GM12864 (cell line): ENCODE measurements at regions not wholly inside any gene's neighbourhood (a gene's known extent, or its start where the extent isn't known, plus 50 kb on each side); places are given as distances from the start of the nearest gene placed in this dataset.
"Not testable (repeated sequence)": the region's sequence is repeated elsewhere in the genome, so short reads cannot be mapped to it uniquely, and the experiment has no call there.

Experiments
- DNase-seq: peaks from one replicate; pipeline ENCODE4 v3.0.0-alpha.2; 2011; ENCODE audit warnings: low read depth
- H3K4me3 ChIP-seq: 2 replicates; pipeline ENCODE4 v1.5.1; 2011; ENCODE audit warnings: mild to moderate bottlenecking, low read depth, low read length, control low read depth
- TF ChIP-seq, protein P1 (sequence below): IDR thresholded peaks from 2 replicates; pipeline ENCODE4 v1.5.1; 2011; ENCODE audit warnings: low read depth, mild to moderate bottlenecking, moderate library complexity, low read length, control low read depth, inconsistent platforms; ENCODE audit errors: missing control alignments

DNA sequence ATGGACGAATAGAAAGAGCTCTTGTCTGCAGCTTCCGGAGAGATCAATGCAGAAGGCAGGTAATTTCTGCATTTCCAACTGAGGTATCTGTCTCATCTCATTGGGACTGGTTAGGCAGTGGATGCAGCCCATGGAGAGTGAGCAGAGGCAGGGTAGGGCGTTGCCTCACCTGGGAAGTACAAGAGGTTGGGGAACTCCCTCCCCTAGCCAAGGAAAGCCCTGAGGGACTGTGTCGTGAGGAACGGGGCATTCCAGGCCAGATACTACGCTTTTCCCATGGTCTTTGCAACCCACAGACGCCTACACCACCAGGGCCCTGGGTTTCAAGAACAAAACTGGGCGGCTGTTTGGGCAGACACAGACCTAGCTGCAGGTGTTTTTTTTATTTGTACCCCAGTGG is 186.3 kb downstream of the ETV1 start:
- H3K4me3 ChIP-seq: no peak overlapping the region
- DNase-seq: no peak
- TF ChIP-seq, protein P1, sequence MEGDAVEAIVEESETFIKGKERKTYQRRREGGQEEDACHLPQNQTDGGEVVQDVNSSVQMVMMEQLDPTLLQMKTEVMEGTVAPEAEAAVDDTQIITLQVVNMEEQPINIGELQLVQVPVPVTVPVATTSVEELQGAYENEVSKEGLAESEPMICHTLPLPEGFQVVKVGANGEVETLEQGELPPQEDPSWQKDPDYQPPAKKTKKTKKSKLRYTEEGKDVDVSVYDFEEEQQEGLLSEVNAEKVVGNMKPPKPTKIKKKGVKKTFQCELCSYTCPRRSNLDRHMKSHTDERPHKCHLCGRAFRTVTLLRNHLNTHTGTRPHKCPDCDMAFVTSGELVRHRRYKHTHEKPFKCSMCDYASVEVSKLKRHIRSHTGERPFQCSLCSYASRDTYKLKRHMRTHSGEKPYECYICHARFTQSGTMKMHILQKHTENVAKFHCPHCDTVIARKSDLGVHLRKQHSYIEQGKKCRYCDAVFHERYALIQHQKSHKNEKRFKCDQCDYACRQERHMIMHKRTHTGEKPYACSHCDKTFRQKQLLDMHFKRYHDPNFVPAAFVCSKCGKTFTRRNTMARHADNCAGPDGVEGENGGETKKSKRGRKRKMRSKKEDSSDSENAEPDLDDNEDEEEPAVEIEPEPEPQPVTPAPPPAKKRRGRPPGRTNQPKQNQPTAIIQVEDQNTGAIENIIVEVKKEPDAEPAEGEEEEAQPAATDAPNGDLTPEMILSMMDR: no peak

DNA sequence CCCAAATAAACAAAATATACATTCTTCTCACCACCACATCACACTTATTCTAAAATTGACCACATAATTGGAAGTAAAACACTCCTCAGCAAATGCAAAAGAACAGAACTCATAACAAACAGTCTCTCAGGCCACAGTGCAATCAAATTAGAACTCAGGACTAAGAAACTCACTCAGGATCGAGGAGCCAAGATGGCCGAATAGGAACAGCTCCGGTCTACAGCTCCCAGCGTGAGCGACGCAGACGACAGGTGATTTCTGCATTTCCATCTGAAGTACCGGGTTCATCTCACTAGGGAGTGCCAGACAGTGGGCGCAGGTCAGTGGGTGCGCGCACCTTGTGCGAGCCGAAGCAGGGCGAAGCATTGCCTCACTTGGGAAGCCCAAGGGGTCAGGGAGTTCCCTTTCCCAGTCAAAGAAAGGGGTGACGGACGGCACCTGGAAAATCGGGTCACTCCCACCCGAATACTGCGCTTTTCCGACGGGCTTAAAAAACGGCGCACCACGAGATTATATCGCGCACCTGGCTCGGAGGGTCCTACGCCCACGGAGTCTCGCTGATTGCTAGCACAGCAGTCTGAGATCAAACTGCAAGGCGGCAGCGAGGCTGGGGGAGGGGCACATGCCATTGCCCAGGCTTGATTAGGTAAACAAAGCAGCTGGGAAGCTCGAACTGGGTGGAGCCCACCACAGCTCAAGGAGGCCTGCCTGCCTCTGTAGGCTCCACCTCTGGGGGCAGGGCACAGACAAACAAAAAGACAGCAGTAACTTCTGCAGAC is 183.2 kb downstream of the ETV1 start:
- H3K4me3 ChIP-seq, DNase-seq: not testable (repeated sequence)

DNA sequence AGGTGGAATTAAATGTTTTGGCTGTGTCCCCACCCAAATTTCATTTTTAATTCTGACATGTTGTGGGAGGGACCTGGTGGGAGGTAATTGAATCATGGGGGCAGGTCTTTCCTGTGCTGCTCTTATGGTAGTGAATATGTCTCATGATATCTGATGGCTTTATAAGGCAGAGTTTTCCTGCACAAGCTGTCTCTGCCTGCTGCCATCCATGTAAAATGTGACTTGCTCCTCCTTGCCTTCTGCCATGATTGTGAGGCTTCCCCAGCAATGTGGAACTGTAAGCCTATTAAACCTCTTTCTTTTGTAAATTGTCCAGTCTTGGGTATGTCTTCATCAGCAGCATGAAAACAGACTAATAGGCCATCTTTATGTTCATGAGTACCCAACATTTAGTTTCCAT is 172.2 kb downstream of the ETV1 start:
- DNase-seq, H3K4me3 ChIP-seq: not testable (repeated sequence)

DNA sequence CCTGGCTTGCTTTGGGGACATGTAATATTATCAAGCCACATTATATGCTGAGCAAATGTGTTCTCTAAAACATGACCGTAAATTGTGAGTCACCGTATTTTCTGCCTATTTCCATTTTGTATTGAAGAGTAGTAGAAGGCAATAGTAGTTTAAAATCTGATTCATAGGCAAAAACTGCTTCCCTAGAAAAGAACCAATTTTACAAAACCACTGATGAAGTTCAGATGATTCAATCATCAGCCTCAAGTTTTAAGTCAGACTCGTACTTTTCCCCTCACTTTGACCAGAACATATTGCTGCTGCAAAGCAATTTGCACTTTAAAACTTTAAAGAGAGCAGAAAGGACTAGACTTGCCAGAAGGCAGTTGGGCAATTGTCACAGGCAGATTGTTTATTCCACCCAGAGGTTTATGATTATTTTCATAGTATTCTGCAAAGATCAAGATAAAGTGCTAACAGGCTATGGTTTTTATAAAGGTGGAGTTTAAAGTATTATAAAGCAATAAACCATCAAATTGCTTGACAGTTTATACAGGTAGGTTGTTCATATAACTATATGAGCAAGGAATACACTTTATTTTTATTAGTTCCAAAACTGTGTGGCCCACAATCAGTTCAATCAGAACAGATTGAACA is 168.2 kb downstream of the ETV1 start:
- no peak for DNase-seq
- H3K4me3 ChIP-seq: no peak overlapping the region
- TF ChIP-seq, protein P1: no peak

DNA sequence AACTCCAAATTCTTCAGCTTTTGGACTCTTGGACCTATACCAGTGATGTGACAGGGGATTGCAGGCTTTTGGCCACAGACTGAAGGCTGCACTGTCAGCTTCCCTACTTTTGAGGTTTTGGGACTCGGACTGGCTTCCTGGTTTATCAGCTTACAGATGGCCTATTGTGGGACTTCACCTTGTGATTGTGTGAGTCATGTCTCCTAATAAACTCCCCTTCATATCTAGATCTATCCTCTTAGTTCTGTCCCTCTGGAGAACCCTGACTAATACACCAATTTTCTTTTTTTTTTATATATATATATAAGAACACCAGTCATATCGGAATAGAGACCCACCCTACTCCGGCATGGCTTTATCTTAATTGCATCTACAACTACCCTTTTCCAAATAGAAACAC is 166.8 kb downstream of the ETV1 start:
- no peak overlapping the region for H3K4me3 ChIP-seq
- TF ChIP-seq, protein P1: no peak
- no peak for DNase-seq

DNA sequence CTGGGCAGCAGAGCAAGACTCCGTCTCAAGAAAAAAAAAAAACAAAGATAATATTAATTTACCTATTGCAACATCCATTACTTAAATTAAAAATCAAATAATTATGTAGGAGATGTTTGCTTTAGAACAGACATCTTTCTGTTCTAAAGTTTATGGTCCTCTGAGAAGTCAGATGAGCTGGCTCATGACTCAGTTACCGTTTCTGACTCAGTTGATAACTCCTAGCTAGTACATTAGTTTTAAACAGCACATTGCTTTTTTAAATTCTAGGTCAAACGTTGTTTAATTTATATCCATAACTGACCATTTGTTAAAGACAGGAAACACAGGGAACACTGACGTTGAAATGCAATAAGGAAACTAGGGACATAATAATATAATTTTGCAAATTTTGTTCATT is 162.7 kb downstream of the ETV1 start:
- no peak for DNase-seq
- H3K4me3 ChIP-seq: no peak overlapping the region

DNA sequence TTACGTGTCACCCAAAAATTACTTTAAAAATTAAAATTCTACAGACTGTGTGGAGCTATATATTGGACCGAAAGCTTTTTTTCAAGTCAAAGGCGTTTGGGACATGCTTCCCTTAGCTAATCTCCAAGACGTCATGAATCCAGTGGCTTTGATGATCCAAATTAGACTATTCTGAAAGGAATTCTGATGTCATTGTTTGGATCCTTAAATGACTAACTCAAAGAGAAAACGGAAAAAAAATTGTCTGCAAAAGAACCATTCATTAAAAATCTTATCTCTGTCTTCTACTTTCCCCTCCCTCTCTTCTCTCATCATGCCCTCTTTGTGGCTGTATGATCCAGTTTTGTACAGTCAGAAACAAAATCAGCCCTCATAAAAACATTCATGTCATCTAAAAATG is 161.8 kb downstream of the ETV1 start:
- DNase-seq: no peak
- H3K4me3 ChIP-seq: no peak overlapping the region
- TF ChIP-seq, protein P1: no peak

More for the DNA sequence above, 162.7 kb downstream of the ETV1 start:
- TF ChIP-seq, protein P1: no peak

DNA sequence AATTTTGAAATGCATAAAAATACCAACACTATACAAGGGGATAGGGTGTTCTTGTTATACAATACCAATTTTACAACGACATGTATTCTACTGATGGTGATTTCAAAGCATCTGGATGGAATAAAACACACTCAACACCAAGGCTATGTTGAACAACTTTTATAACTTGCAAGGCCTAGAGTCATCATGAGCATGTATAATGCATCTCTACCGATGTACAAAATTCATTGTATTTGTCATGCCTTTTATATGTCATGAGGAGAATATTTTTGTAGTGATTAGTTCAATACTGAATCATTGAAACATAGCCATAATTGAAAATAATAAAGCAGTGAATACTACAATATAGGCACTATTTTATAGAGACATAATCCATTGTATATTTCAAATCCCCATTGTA is 160.2 kb downstream of the ETV1 start:
- TF ChIP-seq, protein P1: no peak
- no peak overlapping the region for H3K4me3 ChIP-seq
- DNase-seq: no peak
